Hematopoietic multipotent progenitor cell treated with erythropoietin and hydrocortisone succinate and interleukin-3 and kit ligand, for 6 days (in vitro differentiated cells): ENCODE measurements at regions not wholly inside any gene's neighbourhood (a gene's known extent, or its start where the extent isn't known, plus 50 kb on each side); places are given as distances from the start of the nearest gene placed in this dataset.
"Not testable (repeated sequence)": the region's sequence is repeated elsewhere in the genome, so short reads cannot be mapped to it uniquely, and the experiment has no call there.

ENCODE experiments used
- DNase-seq: peaks from one replicate; pipeline ENCODE4 v3.0.0-alpha.2; 2015

DNA sequence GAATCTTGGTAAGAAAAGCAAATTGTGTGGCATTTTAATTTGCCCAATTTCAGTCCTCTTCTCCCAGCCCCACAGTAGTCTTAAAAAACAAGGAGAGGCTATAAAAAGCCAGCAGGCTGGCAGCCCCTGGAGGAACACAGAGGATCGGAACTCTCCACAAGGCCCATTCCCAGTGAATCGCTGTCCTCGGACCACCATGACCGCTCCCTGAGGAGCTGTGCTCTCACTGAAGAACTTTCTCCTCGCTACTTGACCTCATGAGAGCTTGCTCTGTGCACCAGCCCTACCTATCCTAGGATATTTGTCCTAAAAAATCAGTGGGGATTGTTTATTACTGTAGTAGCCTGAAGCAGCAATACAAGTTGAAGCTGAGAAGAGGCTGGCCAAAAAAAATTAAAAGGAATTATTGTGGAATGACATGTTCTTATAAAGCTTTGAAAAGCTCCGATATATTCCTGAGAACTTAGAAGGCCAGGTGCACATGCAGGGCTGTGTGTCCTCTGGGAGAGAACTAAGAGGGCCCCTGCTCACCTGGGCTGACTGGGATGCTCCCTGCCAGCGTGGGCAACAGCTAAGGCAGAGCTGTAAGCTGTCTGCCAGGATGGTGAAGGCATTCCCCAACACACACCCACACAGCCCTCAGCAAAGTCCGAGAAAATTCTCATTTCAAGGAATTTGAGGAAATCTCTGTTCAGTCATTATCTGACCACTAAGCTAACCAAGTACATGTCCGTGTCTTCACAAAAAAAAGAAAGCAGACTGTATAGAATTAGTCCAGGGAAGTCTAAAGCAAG is 148.8 kb upstream of the SFSWAP start:
- DNase-seq, result no peak

DNA sequence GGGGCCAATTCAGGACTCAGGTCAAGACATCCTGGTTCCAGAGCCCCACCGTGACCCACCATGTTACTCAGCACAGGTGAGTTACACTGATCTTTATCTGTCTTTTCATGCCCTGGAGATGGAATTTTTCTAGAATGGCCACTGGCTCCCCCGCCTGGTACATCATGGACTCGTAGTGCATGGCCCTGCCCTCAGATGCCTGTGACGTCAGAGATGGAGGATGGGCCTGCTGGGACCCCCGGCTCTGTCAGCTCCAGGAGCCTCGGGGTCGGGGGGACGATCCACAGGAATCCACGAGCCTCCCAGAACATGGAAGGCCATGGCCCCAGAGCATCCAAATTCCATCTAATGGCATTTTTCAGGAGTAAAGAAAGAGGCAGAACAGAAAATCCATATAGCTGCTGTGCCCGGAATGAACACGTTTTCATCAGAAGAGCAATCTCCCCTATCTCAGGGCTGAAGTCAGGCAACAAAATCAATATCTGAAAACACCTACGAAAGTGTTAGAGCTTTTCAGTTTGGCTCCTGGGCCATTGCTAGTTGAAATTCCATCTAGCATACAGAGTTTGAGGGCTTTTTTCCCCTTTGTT is 146.7 kb upstream of the SFSWAP start:
- not testable (repeated sequence) for DNase-seq

DNA sequence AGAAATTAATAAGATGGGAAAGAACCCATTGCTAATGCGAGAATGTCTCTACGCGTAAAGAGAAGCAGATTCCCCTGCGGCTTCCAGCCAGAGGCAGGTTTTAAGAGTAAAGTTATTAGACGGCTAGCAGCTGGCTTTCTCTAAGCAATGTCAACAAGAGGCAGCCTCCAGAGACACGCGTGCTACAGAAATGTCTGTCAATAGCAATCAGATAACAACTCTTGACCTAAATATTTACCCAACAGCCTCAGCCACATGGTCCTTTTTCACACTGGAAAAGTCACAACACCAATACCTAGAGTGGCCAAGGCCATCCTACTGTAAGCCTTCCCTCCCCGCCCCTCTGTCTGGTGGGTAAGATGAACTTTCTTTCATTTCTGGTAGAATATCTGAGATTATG is 146.0 kb upstream of the SFSWAP start:
- DNase-seq, result no peak

DNA sequence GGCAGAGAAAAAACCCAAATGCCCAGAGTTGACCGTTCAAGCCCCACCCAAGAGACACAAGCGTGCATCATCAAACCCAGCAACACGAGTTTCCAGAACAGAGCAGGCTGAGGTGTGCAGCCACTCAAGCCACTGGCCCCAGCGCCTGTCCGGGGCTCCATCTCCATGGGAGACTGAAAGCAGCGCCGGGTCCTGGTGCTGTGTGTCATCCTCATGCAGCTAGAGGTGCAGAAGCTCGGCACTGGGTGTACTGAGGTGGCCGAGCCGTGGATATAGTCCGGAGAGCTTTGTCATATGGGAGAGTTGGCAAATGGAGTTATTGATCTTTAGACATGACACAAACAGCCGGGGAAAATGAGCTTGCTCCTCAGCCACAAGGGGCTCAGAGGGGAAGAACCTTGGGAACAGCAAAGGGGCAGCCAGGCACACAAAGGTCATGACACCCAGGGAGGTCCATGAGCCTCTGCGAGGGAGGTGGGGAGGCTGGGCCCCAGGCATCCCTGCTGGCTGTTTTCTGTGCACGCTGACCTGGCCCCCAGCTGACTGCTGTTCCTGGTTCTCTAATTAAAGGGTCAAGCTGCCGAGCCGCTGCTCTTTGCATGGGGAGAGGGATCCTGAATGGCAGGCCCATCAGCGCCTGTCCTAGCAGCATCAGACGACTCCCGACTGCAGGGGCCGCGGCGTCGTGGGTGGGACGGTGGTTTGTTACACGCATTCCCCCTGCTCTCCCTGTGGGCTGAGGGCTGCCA is 145.4 kb upstream of the SFSWAP start:
- no peak for DNase-seq

DNA sequence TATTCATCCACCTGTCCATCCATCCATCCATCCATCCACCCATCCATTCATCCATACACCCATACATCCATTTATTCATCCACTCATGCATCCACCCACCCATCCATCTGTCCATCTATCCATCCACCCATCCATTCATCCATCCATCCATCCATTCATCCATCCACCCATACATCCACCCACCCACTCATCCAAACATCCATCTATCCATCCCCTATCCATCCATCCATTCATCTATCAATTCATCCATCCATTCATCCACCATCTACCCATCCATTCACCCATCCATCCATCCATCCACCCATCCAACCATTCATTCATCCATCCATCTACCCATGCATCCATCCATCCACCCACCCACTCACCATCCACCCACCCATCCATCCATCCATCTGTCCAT is 142.6 kb upstream of the SFSWAP start:
- DNase-seq, result no peak

DNA sequence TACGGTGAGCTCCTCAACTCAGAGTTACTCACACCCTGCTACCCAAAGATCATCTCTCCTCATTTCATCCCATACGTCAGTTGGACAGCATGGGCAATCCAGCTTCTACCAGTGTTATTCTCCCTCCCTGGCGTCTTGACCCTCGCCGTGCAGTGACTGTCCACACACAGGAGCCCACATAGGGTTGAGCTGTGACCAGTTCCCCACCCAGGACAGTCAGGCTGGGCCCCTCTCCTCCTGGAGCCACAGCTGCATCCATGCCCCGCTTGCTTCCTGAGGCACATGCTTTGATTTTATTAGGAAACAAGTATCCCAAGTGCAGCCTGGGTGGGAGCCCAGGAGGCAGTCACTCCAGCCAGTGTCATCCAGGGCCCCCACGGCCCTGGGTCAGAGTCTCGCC is 140.3 kb upstream of the SFSWAP start:
- no peak for DNase-seq

DNA sequence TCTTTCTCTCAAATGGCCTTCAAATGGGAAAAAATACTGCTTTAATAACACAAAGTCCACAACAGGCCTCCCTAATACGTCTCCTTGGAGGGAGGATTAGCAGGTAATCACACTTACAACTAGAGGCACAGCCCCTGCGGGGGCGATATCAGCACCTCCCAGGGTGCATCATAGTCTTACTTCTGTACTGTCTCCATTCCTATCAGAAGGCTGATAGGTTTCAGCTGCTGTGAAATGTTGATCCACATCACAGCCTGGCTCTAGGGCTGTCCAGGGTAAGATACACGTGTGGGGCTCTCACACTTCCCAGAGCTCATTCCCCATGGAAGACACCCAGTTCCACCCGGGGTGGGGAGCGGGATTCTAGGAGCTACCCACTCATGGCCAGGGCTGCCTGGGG is 139.1 kb upstream of the SFSWAP start:
- no peak for DNase-seq

DNA sequence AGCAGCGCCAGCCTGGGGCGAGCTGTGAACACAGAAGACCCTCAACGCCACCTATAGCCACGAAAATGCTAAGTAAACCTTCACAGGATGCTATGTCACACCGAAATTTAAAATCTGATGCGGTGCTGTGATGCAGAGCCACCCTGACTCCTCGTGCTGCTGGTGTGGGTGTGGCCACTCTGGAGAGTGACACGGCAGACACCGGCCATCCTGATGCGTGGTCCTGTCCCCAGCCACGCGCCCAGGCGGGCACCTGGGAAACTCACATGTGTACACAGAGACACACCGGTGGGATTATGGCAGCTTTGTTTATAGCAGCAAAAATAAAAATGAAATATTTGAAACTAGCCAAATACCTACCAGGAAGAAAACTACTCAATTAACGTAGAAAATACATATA is 138.3 kb upstream of the SFSWAP start:
- DNase-seq, result no peak

DNA sequence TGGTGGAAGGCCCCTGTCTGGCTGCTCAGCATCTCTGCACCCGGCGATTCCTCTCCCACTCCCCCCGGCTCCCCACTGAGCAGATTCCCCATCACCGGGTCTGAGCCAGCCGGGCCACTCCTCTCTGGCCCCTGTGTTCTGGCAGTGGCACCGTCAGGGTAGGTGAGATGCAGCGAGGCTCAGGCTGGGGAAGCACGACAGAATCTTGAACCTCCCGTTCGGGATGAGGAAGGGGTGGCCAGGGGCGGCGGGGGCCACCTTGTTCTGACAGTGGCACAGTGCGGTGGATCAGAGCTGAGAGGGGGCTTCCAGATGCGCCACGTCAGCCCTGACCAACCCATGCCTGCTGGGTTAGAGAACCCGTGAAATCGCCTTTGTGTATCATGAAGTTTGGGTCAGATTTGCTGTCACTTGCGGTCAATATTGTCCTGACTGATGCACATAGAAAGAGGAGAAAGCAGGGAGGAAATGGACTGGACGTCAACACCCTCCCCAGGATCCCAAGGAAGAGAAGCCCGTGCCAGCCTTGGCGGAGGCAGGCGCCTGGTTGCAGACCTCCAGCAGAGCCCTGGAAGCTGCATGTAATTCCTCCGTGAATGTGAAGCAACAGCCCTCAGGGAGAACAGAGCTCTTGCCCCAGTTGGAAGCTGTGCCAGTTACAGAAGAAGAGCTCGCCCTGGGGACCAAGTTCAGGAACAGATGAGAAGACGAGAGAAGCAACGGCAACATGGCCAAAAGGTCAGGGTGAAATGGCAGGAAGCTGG is 137.1 kb upstream of the SFSWAP start:
- DNase-seq, result no peak

DNA sequence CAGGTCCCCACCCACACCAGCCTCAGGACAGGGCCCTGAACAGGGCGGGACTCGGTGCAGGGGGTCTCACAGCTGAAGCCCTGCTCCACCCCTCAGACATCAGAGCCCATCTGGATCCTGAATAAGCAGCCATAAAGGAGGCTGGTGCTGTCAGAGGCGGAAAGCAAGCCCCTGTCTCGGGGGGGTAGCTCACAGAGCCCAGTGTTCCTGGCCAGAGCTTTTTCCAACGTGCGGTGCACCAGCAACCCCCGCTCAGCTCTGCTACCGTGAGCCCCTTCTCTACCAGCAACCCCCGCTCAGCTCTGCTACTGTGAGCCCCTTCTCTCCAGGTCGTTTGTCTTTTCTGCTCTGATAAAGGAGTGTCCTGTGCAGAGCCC is 136.5 kb upstream of the SFSWAP start:
- no peak for DNase-seq

DNA sequence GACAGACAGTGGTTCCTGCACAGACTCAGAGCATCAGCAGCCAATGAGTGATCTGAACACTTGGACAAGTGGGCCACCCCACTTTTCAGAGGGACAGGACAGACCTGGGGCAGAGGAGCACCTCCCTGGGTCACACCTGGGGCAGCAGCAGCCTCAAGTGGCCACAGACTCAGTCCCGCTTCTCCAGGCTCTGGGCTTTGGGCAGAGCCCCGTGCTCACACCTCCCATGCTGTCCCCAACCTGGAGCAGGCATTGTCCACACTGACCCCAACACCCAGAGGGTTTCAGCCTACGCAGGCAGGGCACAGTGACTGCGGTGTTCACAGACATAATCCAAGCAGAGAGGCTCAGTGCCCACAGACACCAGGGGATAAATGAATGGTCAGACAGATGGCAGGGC is 135.5 kb upstream of the SFSWAP start:
- no peak for DNase-seq

DNA sequence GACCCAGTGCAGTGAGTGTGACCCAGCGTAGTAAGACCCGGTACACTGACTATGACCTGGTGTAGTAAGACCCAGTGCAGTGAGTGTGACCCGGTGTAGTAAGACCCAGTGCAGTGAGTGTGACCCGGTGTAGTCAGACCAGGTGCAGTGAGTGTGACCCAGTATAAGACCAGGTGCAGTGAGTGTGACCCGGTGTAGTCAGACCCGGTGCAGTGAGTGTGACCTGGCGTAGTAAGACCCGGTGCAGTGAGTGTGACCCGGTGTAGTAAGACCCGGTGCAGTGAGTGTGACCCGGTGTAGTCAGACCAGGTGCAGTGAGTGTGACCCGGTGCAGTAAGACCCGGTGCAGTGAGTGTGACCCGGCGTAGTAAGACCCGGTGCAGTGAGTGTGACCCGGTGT is 134.2 kb upstream of the SFSWAP start:
- not testable (repeated sequence) for DNase-seq

DNA sequence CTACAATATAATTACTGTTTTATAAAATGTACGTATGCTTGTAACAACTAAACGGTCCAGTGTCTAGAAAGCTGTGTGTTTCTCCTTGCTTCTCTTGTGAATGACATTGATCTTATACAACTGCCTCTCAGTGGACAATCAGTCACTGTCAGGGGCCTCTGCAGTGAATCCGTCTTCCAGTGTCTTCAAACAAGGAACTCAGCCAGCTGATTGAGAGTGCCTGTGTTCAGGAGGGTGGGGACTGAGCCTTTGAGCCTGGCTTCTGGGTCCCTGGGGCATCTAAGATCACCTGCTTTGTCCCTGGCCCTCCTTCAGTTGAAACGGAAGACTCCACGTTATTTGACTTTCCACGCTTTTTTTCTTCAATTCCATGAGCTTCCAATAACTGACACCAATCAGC is 133.1 kb upstream of the SFSWAP start:
- DNase-seq, result no peak

DNA sequence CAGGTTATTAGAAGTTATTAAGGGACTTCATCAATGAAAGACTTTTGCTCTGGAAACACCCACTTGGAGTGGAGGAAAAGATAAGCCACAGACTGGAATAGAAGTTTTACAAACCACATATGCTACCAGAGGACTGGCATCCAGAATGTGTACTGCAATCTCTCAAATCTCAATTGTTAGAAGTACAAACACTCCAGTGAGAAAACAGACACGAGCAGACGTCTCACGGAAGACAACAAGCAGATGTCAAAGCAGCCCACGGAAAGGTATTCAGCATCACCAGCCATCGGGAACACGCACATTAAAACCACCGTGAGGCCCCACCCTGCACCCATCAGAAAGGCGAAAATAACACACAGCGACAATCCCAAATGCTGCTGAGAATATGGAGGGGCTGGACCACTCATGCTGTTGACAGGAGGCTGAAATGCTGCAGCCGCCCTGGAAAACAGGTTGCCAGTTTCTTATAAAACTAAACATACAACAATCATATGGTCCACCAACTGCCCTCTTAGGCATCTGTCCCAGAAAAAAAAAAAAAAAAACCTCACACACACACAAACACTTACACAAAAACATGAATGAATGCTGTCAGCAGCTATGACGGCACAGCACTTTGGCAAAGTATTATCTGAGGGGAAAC is 131.9 kb upstream of the SFSWAP start:
- no peak for DNase-seq

DNA sequence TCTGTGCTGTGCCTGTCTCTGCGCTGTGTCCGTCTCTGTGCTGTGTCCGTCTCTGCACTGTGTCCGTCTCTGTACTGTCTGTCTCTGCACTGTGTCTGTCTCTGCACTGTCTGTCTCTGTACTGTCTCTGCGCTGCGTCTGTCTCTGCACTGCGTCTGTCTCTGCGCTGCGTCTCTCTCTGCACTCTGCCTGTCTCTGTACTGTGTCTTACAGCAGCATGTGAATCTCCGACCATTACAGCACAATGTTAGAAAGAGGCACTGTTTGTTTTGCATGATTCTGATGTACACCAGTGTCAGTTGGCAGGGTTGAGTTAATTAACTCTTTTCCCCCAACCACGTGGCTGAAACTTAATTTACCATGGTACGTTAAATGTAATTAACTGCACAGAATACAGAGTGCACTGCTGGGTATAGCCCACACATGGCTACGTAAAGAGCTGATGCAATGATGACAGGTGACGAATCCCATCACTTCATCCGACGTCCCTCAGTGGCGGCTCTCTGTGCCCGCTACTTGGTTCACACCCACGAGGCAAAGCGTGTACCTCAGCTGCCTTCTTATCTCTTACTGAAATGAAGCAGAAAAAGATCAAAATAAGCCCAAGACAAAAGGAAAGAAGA is 127.7 kb upstream of the SFSWAP start:
- no peak for DNase-seq

DNA sequence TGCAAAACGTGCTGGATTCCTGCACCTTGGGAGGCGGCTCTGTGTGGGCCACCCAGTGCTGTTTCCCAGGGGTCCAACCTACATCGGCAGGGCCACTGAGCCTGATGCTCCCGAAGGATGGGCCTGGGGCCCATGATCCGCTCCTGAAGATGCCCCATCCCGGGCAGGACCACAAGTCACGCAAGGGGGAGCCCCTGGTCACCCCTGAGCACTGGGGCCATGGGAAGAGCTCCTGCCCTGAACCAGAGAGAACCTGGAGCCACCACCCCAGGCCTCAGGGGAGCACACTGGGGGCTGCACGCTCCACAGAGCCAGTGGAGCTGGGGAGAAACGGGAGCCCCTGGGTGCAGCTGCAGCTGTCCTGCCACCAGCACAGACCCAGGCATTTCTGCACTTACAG is 124.6 kb upstream of the SFSWAP start:
- no peak for DNase-seq

DNA sequence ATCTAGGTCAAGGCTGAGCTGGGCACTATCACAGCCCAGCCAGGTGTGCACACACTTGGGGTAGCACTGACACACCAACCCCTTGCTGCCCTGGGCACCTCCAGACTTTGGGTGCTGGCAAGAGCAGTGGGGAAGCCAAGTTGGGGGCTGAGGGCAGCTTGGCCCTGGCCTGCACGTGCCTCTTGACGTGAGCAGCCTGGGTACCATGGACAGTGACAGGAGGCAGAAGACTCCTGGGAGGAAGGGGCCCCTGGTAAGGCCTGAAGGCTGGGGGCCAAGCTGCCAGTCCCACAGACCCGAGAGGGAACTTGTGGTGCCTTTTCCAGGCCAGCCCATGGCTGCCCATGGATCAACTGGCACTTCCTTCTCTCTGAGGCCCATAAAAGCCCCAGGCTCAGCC is 124.1 kb upstream of the SFSWAP start:
- DNase-seq, result no peak

DNA sequence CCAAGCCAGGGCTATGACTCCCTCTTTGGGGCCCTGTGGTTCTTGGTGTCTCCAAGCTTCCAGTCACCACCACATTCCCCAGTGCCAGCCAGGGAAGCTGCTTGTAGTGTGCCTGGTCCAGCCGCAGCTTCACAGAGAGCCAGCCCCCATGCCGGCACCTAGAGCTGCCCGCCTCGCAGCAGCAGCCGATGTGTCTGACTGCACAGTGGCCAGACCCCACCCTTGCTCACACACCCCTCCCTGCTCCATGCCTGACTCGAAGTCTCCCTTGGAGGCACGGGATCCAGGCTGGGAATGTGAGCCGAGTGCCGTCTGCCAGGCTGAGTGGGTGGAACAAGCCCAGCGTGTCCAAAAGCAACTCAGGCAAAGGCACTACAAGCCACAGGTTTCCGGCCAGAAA is 123.3 kb upstream of the SFSWAP start:
- DNase-seq, result no peak

DNA sequence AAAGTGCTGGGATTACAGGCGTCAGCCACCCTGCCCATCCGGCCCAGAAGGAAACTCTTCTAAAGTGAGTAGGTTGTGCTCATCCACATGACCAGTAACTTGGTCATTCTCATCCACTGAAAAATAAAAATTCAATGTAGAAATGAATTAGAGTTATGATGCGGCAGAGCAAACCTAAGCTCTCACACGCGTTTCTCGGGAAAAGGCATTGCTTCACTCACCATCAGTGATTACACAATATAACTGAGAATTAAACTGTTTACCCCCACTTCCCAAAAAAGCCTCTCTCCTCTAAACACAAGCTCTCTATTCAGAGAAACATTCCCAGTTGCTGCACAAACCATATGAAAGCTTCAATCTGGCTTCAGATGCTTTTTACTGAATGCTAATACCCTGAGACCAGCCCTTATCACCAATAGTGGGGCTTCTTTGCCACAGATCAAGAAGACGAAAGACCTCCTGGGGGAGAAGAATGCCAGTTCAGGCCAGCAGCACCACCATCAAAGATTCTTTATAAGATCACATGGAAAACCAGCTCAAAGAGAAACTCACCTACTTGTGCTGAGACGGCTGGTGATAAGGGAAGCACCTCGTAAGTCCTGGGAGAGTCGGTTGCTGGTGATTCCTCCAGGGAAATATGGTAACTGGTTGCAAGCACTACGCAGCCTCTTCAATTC is 121.5 kb upstream of the SFSWAP start:
- no peak for DNase-seq

DNA sequence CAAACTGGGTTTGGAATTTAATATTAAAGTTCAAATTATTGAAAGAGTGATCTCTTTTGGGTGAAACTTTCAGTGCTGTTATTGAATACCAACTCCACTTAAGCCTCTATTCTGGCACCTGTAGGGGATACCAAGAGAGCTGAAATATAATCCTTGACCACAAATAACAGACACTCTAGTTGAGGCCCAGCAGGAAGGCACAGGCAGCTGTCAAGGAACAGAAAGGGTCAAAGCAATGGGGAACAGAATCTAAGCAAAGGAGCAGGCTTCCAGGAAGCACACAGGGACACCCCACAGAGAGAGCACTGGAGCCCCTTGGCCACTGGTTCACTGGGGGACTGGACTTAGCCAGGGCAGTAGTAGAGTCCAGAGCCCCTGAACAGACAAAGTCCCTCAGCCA is 120.9 kb upstream of the SFSWAP start:
- no peak for DNase-seq

DNA sequence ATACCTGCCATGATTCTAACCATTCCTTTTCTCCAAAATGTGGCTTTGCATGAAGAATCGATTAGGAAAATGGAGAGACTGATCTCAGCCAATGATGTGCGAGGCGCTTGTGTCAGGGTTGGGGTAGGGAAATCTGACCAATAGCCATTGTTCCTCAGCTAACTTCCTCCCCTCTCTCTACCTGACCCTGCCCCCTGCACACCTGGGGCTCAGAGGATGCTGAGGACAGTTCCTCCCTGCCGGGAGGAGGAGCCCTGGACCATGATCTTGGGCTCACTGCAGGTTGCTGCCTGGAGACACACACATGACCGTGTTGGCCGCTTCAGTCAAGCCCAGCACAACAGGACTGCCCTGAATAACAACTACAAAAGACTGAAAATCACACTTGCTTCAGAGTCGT is 119.8 kb upstream of the SFSWAP start:
- no peak for DNase-seq
